ENCODE measurements at regions not wholly inside any gene's neighbourhood (a gene's known extent, or its start where the extent isn't known, plus 50 kb on each side); places are given as distances from the start of the nearest gene placed in this dataset.
A peak's percentile ranks its signal among the peaks of the same experiment; 100 is the strongest.
"Not testable (repeated sequence)": the region's sequence is repeated elsewhere in the genome, so short reads cannot be mapped to it uniquely, and the experiment has no call there.

DNA sequence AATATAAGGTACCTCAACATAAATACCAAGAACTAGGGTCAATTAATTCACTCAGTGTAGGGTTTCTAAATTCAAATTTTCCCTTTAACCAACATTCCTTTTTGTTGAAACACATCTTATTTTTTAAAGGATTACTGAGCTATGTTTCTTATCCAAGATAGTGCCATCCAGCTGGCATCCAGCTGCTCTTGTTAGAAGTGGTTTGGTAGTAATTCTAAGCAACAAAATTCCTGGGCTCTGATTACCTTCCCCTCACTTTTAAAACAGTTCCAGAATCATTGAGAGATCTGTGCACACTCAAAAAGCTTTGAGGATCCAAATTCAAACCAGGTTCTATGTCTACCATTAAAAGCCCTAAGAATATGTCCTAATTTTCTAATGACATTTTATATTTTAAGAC is 583.7 kb downstream of the TRIML1 start:
- no peak for DNase-seq (ENCODE audit: low spot score)
- no peak for FAIRE-seq

DNA sequence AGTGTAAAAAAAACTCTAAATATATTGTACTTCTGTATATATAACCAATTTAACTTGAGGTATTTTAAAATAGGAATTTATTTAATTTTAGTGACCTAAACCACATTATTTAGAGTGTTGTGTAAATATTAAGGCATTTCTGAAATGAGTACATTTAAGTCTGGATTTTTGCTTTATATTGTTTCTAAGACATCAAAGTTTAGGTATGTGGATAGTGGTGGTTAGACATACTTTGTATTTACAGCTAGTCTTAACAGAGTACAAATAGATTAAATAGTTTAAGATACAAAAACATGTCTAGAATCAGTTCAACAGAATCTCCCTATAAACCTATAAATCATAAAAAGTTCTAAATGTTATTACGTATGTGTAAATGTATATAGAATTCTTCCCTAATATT is 588.5 kb downstream of the TRIML1 start:
- DNase-seq (ENCODE audit: low spot score), result no peak
- FAIRE-seq, result no peak

DNA sequence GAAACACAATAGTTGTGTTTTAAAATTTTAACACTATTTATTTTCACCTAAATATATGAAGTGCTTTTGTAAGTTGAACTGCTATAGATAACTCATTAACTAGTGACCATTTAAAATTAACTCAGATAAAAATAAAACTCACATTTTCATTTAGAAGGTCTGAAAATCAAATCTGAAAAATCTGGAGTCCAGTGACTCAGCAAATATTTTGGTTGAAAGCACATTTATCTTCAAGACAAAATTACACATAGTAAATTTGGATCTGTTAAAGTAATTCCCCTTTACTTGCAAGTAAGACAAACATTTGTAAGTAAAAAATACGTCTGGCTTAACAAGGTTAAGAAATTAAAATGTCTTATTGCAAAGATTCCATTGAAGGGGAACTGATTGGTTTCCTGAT is 589.1 kb downstream of the TRIML1 start:
- DNase-seq (ENCODE audit: low spot score) (no peak), FAIRE-seq (no peak)

DNA sequence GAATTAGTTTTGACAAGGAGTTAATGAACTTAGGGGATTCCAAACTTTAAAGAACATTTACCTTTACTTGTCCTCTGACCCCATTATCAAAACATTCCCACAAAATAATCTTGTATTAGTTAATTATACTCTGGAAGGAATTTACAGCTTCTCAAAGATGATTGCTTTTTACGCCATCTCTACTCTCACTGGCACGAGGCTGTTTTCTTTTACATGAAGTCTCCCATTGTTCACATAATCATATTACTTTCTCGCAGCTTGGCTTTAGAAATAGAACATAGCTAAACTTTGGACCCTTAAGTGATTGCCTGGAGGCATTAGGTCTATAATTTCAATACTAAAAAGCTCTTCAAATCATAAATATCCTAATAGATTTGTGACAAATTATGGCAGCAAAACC is 592.9 kb downstream of the TRIML1 start:
- DNase-seq (ENCODE audit: low spot score), result no peak
- no peak for FAIRE-seq

DNA sequence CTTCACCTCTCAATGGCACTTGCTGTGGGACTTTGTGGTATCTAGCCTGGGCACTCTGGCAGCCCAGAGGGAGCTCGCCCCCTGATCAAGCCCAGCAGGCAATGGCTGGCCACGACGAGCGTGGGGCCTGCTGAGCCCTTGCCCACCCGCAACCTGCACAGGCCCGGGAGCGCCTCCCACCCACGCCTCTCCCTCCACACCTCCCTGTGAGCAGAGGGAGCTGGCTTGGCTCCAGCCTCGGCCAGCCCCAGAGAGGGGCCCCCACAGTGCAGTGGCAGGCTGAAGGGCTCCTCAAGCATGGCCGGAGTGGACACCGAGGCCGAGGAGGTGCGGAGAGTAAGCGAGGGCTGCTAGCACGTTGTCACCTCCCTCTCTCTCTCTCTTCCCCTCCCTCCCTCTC is 595.8 kb downstream of the TRIML1 start:
- DNase-seq (ENCODE audit: low spot score) (no peak), FAIRE-seq (no peak)

DNA sequence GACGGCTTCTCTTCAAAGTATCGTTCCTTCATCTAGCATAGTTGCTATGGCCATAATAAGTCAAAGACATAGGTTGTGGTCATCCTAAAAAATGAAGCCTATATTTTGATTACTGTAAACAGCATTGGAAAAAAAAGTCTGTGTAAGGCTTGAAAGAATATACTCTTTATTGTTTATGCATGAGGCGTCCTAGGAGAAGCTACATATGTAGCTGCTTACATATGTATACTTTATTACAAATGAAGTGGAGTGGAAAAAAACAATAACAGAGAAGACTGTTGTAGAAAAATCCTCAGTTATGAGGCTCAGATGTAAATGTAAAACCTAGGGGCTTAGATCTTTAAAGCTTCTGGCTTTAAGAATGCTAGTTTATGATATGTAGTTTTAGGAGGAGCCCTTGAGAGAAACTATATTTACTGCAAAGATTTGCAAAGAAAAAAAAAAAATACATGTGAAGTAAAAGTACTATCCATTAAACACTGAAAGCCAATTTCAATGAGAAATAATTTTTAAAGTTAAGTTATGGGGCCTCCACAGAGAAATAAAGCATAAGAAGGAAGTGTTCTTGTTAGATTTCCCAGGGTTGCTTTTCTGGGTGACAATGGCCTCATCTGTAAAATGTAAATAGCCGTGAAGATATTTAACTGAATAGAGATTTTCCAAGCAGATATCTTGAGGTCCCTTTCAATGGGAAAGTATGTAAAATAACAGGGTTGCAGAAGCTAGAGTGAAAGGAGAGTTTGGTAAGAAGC is 598.2 kb downstream of the TRIML1 start:
- no peak for FAIRE-seq
- DNase-seq (ENCODE audit: low spot score), result no peak

DNA sequence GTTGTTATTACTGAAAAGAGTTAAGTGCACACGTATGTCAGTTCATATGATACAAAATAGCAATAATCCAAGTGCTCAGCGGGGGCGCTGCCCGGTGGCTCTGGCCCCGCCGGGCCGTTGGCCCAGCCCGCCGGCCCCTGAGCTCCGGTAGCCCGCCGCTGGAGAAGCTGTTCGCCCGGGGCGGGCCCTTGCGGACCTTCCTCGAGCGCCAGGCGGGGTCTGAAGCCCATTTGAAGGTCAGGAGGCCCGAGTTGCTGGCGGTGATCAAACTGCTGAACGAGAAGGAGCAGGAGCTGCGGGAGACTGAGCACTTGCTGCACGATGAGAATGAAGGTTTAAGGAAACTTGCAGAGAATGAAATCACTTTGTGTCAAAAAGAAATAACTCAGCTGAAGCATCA is 599.0 kb downstream of the TRIML1 start:
- not testable (repeated sequence) for DNase-seq (ENCODE audit: low spot score); FAIRE-seq

DNA sequence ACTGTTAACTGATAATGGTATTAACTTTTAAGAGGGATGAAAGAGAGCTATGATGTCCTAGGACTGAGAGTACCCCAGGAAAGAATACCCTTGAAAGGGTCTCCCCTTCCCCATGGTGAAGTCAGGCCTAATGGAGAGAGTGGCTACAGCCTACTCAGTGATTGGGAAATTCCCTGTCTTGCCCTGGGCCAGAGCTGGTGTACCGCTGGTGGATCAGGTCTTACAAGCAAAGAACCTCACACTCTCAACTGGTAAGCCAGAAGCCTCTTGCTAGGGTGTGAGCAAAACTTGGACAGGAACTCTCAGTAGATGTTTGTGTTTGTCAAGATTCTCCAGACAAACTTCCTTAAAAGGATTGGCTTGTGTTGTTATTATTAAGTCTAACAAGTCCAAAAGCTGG is 600.9 kb downstream of the TRIML1 start:
- FAIRE-seq, result peak; percentile 73
- not testable (repeated sequence) for DNase-seq (ENCODE audit: low spot score)

DNA sequence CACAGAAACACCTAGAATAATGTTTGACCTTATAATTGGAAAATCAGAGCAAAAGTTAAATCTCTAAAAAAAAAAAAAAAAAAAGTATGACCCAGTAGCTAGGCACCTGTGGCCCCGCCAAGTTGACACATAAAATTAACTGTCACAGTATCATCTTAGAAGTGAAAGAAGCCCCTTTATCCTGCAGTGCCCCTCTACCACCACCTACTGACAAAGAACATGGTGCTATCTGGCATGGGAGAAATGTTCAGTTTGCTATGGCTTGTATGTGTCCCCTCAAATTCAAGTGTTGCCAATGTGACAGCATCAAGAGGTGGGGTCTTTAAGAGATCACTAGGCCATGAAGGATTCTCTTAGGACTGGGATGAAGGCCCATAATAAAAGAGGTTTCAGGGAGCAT is 601.5 kb downstream of the TRIML1 start:
- FAIRE-seq; DNase-seq (ENCODE audit: low spot score): not testable (repeated sequence)

DNA sequence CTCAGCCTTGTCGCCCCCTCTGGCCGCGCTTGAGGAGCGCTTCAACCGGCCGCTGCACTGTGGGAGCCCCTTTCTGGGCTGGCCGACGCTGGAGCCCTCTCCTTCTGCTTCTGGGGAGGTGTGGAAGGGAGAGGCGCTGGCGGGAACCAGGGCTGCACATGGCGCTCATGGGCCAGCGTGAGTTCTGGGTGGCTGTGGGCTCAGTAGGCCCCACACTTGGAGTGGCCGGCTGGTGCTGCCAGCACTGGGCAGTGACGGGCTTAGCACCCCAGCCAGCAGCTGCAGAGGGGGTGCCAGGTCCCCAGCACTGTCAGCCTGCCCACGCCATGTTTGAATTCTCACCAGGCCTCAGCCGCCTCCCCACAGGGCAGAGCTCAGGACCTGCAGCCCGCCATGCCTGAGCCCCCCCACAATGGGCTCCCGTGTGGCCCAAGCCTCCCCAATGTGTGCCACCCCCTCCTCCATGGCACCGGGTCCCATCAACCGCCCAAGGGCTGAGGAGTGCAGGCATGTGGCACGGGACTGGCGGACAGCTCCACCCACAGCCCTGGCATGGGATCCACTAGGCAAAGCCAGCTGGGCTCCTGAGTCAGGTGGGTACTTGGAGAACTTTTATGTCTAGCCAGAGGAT is 615.2 kb downstream of the TRIML1 start:
- DNase-seq (ENCODE audit: low spot score) (no peak), FAIRE-seq (no peak)

DNA sequence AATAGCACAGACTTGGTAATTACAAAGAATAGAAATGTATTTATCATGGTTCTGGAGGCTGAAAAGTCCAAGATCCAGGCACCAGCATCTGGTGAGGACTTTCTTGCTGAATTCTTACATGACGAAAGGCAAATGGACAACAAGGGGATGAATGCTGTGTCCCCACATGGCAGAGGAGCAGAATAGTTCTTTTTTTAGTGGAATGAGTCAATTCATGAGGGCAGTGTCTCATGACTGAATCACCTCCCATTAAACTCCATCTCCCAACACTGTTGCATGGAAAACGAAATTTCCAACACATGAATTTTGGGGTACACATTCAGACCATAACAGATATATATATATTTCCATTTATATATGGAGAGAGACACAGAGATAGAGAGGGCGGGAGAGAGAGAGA is 628.3 kb downstream of the TRIML1 start:
- no peak for FAIRE-seq
- DNase-seq (ENCODE audit: low spot score), result no peak

DNA sequence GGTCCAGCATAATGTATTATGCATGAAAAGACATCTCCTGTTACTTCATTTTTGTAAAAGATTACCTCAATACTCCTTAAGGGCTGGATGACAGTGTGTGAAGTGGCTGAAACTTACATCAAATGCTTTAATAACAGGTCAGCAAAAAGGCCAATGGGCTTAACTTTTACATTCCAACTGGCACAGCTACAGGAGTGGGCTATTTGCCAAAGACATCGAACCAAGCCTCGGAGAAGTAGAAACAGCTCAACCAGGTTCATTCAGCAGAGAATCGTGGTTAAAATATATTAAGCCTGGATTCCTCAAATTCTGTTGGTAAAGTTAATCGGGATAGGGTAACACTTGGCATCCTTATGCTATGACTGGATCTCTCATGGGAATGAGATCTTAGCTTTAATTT is 639.7 kb downstream of the TRIML1 start:
- DNase-seq (ENCODE audit: low spot score), result peak; percentile 4

DNA sequence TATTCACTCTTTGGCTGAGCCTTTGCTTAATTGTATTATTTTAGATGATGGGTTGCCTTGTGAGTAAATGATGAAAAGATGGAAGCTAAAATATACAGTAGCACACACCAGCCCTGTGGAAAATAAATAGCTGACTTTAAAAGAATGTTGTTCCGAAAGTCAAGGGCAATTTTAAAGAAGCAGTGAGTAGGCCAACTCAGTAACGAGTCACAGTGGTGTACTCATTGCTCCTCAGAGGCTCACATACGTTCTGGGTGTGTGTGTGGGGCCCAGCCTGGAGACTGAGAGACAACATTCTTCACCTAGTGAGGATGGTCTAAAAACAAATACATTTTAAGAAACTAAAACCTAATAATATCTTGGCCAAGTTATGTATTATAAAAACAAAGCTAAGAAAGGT is 640.3 kb downstream of the TRIML1 start:
- DNase-seq (ENCODE audit: low spot score) (no peak), FAIRE-seq (no peak)

More for the DNA sequence above, 639.7 kb downstream of the TRIML1 start:
- no peak for FAIRE-seq

DNA sequence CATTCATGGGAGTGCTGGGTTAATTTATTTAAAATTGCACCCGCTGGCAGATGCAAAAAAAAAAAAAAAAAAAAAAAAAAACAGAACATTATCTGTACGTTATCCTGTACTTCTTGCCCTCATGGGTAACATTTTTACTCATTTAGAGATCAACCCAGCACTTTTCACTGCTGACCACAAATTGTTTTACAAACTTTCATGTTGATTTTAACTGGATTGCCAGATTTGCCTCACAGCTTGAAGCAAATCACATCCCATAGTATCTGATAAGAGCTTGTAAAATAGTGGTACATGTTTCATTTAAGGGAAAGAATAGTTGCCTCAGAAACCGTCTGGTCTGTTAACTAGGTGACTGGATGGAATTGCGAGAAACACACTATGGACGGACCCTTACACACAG is 640.8 kb downstream of the TRIML1 start:
- DNase-seq (ENCODE audit: low spot score) (no peak), FAIRE-seq (no peak)

DNA sequence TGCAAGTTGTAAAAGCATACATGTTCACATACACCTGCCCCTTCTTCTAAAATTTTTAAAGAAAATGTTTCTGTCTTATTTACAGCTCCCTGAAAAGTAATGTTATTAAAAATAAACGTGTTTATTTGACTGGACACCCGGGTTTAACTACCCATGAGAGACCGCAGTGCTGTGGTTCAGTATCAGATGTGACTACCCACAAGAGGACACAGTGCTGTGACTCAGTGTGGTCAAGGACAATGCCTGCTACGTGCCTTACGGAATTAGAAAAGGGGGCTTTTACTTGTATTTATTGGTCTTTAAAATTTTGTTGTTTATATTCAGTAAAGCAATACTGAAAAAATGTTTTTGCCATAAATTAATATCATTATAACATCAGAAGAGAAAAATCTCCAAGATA is 641.4 kb downstream of the TRIML1 start:
- DNase-seq (ENCODE audit: low spot score), result no peak
- FAIRE-seq, result no peak

DNA sequence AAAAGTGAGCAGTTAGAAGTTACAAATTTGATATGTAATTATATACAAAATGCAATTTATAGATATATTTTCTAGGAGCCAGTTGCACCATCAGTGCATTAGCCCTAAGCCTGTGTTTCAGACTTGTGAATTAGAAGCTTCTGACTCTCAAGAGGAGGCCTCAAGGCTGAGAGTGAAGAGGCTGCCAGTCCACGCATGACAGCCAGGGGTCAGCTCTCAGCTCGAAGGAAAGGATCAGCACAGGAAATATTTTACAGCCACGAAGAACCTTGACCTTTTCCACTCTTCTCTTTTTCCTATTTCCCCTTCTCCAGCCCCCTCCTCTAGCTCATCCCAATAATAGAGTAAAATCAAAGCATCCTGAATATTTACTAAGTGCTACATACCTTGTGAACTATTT is 642.4 kb downstream of the TRIML1 start:
- DNase-seq (ENCODE audit: low spot score), result peak; percentile 11

DNA sequence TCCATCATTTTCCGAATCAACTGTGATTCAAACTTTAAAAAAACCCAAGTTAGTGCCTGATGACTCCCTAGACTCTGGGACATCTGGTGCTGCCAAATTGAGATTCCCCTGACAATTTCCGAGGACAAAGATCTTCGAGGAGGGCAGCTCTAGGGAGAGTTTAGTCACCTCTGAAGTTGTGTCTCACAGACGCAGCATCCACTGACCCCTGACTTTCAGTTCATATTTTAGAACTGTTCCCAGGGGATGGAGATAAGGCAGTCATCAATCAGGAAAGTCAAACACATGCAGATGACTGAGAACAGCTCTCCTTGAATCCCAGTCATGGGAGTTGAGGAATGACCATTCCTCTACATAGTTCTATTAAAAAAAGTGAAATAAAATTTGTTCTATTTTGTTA is 643.9 kb downstream of the TRIML1 start:
- no peak for FAIRE-seq

More for the DNA sequence above, 642.4 kb downstream of the TRIML1 start:
- FAIRE-seq, result no peak

DNA sequence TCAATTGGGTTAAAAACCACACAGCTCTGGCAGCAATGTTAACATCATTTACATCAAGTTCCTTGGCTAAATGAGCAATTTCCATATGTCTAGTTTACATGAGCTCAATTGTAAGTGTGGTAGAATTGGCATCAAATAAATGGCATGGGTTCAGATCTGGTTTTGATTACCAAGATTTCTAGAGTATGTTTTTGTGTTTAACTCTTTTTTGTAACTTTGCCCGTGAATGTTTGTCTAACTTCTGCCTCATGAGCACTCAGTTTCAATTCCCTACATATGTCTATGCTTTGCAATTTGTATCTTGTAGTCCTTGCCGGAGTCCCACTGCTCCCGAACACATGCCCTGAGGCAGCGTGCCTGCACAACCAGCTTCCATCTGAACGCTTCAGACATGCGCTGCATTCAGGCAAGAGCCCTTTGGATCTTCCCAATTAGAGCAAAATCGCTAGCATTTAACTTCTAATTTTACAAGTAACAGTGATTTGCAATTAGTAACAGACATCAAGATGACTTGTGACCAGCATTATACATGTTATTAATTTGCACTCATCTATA is 644.4 kb downstream of the TRIML1 start:
- DNase-seq (ENCODE audit: low spot score) (no peak), FAIRE-seq (no peak)

More for the DNA sequence above, 643.9 kb downstream of the TRIML1 start:
- no peak for DNase-seq (ENCODE audit: low spot score)

DNA sequence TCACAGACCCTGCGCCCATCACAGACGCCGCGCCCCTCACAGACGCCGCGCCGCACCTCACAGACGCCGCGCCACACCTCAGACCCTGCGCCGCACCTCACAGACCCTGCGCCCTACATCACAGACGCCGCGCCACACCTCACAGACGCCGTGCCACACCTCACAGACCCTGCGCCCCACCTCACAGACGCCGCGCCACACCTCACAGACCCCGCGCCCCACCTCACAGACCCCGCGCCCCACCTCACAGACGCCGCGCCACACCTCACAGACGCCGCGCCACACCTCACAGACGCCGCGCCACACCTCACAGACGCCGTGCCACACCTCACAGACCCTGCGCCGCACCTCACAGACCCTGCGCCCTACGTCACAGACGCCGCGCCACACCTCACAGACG is 657.4 kb downstream of the TRIML1 start:
- not testable (repeated sequence) for DNase-seq (ENCODE audit: low spot score); FAIRE-seq

DNA sequence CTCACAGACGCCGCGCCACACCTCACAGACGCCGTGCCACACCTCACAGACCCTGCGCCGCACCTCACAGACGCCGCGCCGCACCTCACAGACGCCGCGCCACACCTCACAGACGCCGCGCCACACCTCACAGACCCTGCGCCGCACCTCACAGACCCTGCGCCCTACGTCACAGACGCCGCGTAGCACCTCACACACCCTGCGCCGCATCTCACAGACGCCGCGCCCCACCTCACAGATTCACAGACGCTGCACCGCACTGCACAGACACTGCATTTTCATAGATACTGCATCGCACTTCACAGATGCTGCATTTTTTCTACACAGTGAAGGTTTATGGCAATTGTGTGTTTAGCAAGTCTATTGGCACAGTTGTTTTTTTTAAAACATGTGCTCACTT is 657.8 kb downstream of the TRIML1 start:
- FAIRE-seq; DNase-seq (ENCODE audit: low spot score): not testable (repeated sequence)

DNA sequence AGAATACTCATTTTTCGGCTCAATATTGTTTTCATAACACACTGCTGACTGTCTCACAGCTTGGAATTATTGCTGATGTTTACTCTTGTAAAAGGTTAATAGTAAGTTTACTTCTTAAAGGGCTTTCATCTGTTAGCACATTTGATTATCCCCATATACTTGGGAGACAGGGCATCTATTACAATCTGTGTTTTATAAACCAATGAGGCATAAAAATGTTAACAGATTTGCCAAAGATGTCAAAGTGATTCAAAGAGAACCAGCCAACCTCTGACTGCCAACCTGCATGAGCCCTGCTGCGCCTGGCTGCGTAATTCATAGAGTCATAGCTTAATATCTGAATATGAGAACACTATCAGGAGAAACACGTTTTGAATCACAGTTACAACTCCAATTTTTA is 665.6 kb downstream of the TRIML1 start:
- FAIRE-seq, result no peak
- DNase-seq (ENCODE audit: low spot score), result no peak

DNA sequence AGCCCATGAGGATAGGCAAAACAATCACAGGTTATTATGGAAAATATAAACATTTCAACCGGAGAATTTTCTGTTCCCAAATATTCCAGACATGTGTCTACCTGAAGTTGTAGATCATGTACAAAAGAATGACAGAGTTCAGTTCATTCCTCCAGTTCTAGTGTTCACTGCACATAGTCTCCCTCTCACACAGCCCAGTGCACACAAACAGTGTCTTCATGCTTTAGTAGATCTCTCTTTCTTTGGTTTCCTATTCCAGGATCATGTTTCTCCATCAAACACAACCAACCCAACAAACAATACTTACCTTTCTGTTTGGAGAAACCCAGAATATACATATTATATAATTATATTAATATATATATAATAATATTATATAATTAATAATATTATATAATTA is 671.9 kb downstream of the TRIML1 start:
- no peak for FAIRE-seq
- DNase-seq (ENCODE audit: low spot score), result no peak

DNA sequence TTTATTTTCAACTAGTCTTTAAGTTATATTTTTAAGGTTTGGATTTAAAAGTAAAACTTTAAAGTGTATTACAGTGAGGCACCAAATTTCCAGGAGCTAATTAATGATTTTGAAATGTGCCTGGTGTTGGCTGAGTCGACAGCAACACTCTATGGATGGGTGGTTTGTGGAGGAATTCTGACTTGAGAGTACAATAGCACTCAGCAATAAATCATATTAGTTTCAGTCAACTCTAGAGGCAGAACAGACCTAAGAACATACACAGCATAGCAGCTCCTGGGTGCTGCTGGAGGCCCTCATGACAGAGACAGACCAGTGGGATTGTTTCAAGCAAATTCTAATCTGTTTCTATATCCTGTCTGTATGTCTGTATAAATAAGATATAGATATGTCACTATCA is 673.4 kb downstream of the TRIML1 start:
- FAIRE-seq (no peak), DNase-seq (ENCODE audit: low spot score) (no peak)
